A549 (cell line): ENCODE measurements at regions not wholly inside any gene's neighbourhood (a gene's known extent, or its start where the extent isn't known, plus 50 kb on each side); places are given as distances from the start of the nearest gene placed in this dataset.

Experiments used
- ATAC-seq, 2 experiments: fragments of 200-7000 bp in 1 of 2; fragments of >200 bp in 1 of 2; cut with Nextera tagmentation in 1 of 2; cut with Tn5 transposase in 1 of 2; 3 replicates each; pipeline versions ENCODE4 v1.8.0 to v1.9.1; 2018 to 2020; ENCODE audit warnings: mild to moderate bottlenecking in 1 of 2, moderate library complexity in 1 of 2
- CTCF ChIA-PET: fragments of 300-600 bp; sonication (Branson Sonifier 250); formaldehyde crosslinking; extraction: SDS; loops from one replicate; lab custom pipeline; 2021; ENCODE audit warnings: antibody characterized with exemption, inconsistent platforms; lab: Yijun Ruan, JAX
- POLR2A ChIA-PET: fragments of 350-600 bp; formaldehyde crosslinking; extraction: SDS; loops from one replicate; lab custom pipeline; 2021; ENCODE audit warnings: antibody characterized with exemption, inconsistent platforms; lab: Yijun Ruan, JAX
- DNase-seq, 2 experiments: peaks; one replicate each; pipeline versions ENCODE4 v3.0.0 to v3.0.0-alpha.2; 2011 to 2016; ENCODE audit warnings: low read depth in 1 of 2, low spot score in 1 of 2
- FAIRE-seq: peaks from 2 replicates; lab custom pipeline; 2011; peaks lifted over from hg19 to GRCh38; lab: Jason Lieb, UNC
- H3K27ac ChIP-seq, 2 experiments: fragments of >200 bp; sonication (Bioruptor Twin); formaldehyde crosslinking; 3 replicates each; pipeline ENCODE4 v1.5.1; 2016 to 2017
- H3K4me1 ChIP-seq: fragments of >200 bp; sonication (Bioruptor Twin); formaldehyde crosslinking; 3 replicates; pipeline ENCODE4 v1.6.1; 2016
- H3K4me2 ChIP-seq: fragments of >200 bp; sonication (Bioruptor Twin); formaldehyde crosslinking; 3 replicates; pipeline ENCODE4 v1.6.1; 2016
- H3K4me3 ChIP-seq: fragments of >200 bp; sonication (Bioruptor Twin); formaldehyde crosslinking; 3 replicates; pipeline ENCODE4 v1.5.1; 2016
- H3K9me3 ChIP-seq: fragments of >200 bp; sonication (Bioruptor Twin); formaldehyde crosslinking; 3 replicates; pipeline ENCODE4 v1.6.1; 2016
- BCL3 ChIP-seq: fragments of >200 bp; sonication (Bioruptor Twin); formaldehyde crosslinking; IDR thresholded peaks from 3 replicates; pipeline ENCODE4 v1.6.1; 2016
- CBX2 ChIP-seq: fragments of 200-600 bp; sonication (generic); IDR thresholded peaks from 2 replicates; pipeline ENCODE4 v1.6.1; 2016; ENCODE audit warnings: low read depth, mild to moderate bottlenecking, borderline replicate concordance
- CBX8 ChIP-seq: fragments of 200-600 bp; sonication (generic); IDR thresholded peaks from 2 replicates; pipeline ENCODE4 v1.6.1; 2016
- CHD2 ChIP-seq: fragments of 150-350 bp; IDR thresholded peaks from 2 replicates; pipeline ENCODE4 v1.6.1; 2014; ENCODE audit warnings: low read length; ENCODE audit not compliant: partially characterized antibody
- FOSL2 ChIP-seq, 2 experiments: fragments of 450-650 bp in 1 of 2; fragments of >200 bp in 1 of 2; sonication (Bioruptor Twin) in 1 of 2; formaldehyde crosslinking; IDR thresholded peaks; 2 replicates each; pipeline versions ENCODE4 v1.5.0 to v1.6.1; 2016 to 2020; ENCODE audit warnings: mild to moderate bottlenecking in 1 of 2, moderate library complexity in 1 of 2
- FOXS1 ChIP-seq: fragments of 250-450 bp; sonication (Bioruptor Pico); IDR thresholded peaks from 2 replicates; pipeline ENCODE4 v1.5.0; 2020; ENCODE audit warnings: mild to moderate bottlenecking, moderate library complexity
- HOXB13 ChIP-seq: fragments of 250-450 bp; sonication (Bioruptor Pico); IDR thresholded peaks from 2 replicates; pipeline ENCODE4 v1.5.0; 2020; ENCODE audit warnings: low read depth, mild to moderate bottlenecking, moderate library complexity
- JUN ChIP-seq, 2 experiments: fragments of >200 bp; sonication (Bioruptor Twin); formaldehyde crosslinking; IDR thresholded peaks; 2 replicates in 1 of 2; 3 replicates in 1 of 2; pipeline ENCODE4 v1.6.1; 2016 to 2017
- JUNB ChIP-seq: fragments of >200 bp; sonication (Bioruptor Twin); formaldehyde crosslinking; IDR thresholded peaks from 2 replicates; pipeline ENCODE4 v1.6.1; 2016
- MYC ChIP-seq: IDR thresholded peaks from 2 replicates; pipeline ENCODE4 v1.6.1; 2012; ENCODE audit warnings: mild to moderate bottlenecking, inconsistent platforms, low read length, improper control_type of control experiment, borderline replicate concordance
- NPAS2 ChIP-seq: fragments of 250-450 bp; sonication (Bioruptor Pico); IDR thresholded peaks from 2 replicates; pipeline ENCODE4 v1.8.0; 2022; ENCODE audit warnings: mild to moderate bottlenecking, moderate library complexity, borderline replicate concordance
- NR3C1 ChIP-seq: fragments of >200 bp; sonication (Bioruptor Twin); formaldehyde crosslinking; IDR thresholded peaks from 3 replicates; pipeline ENCODE4 v1.6.1; 2017
- PHF8 ChIP-seq: fragments of 200-600 bp; sonication (generic); IDR thresholded peaks from 2 replicates; pipeline ENCODE4 v1.6.1; 2016; ENCODE audit warnings: low read depth, mild to moderate bottlenecking, antibody characterized with exemption, moderate library complexity, borderline replicate concordance
- RAD21 ChIP-seq, 2 experiments: fragments of >200 bp in 1 of 2; sonication (Bioruptor Twin) in 1 of 2; formaldehyde crosslinking in 1 of 2; IDR thresholded peaks in 1 of 2; conservative IDR thresholded peaks in 1 of 2; 2 replicates in 1 of 2; 3 replicates in 1 of 2; pipeline ENCODE4 v1.6.1; 2012 to 2018; ENCODE audit warnings: inconsistent platforms in 1 of 2
- RCOR1 ChIP-seq: fragments of 150-350 bp; IDR thresholded peaks from 2 replicates; pipeline ENCODE4 v1.6.1; 2014; ENCODE audit warnings: antibody characterized with exemption, low read length, low read depth
- REST ChIP-seq: fragments of 200-600 bp; sonication (generic); IDR thresholded peaks from 2 replicates; pipeline ENCODE4 v1.6.1; 2016; ENCODE audit warnings: antibody characterized with exemption, mild to moderate bottlenecking, moderate library complexity
- SREBF2 ChIP-seq: fragments of 450-650 bp; IDR thresholded peaks from 2 replicates; pipeline ENCODE4 v1.6.1; 2014; ENCODE audit warnings: mild to moderate bottlenecking, moderate library complexity
- TP53 ChIP-seq: fragments of 250-450 bp; sonication (Bioruptor Pico); IDR thresholded peaks from 2 replicates; pipeline ENCODE4 v1.5.0; 2021; ENCODE audit warnings: mild to moderate bottlenecking, moderate library complexity
- WGBS: methylation state at CpG from one replicate; pipeline ENCODE4 v1.1.6; 2017; ENCODE audit errors: missing lambda C conversion rate; 5-methylcytosine and 5-hydroxymethylcytosine counted together

- ATAC-seq: no peak
- 50% methylated on average over 2 of the region's 2 CpGs for WGBS
- POLR2A ChIA-PET: no interaction called here
- Histone ChIP-seq H3K9me3 (no peaks in the 10 kb centered on the region), H3K4me3 (no peak overlapping the region), H3K4me1 (no peaks in the 10 kb centered on the region), H3K27ac (no peak overlapping the region), H3K4me2 (no peak overlapping the region)
- FAIRE-seq: no peak
- TF ChIP-seq HOXB13 (CRISPR knock-in tag) (no peak), FOSL2 (IDR thresholded peaks at IDR 0.05) (no peak), FOSL2 (CRISPR knock-in tag; IDR thresholded peaks at IDR 0.05) (no peak), RAD21 (conservative IDR thresholded peaks at IDR 0.05 in 1 of 2, IDR thresholded peaks at IDR 0.05 in 1 of 2) (no peak), BCL3 (no peak), MYC (no peak), RCOR1 (no peak), TP53 (CRISPR knock-in tag) (no peak)
- DNase-seq: no peak
- CTCF ChIA-PET: no interaction called here
Observed at GRCh38 chr3:106261915-106262683, 393.3 kb upstream of the CBLB start.

GRCh38 chr3:106263011-106263410 is 394.2 kb upstream of the CBLB start:
- ChIA-PET CTCF (interaction anchor here (0.6 kb wide), 1 partner anchor 686 kb away, joined by 3 read pairs; no protein-coding TSS in a partner anchor), POLR2A (no interaction called here)
- DNase-seq: no peak
- Histone ChIP-seq H3K4me2 (no peak overlapping the region), H3K27ac (no peak overlapping the region), H3K4me1 (no peaks in the 10 kb centered on the region), H3K4me3 (no peak overlapping the region), H3K9me3 (no peaks in the 10 kb centered on the region)
- WGBS: 63% methylated on average over 5 of the region's 5 CpGs
- no peak for FAIRE-seq
- TF ChIP-seq CBX8 (no peak), JUNB (no peak), CBX2 (no peak), NPAS2 (CRISPR knock-in tag) (no peak), PHF8 (no peak), BCL3 (no peak), SREBF2 (no peak)
- no peak for ATAC-seq

- Histone ChIP-seq H3K27ac (no peak overlapping the region), H3K4me1 (no peaks in the 10 kb centered on the region), H3K9me3 (no peaks in the 10 kb centered on the region), H3K4me3 (no peak overlapping the region)
- DNase-seq: no peak
- CTCF ChIA-PET: interaction anchor here (0.6 kb wide), 1 partner anchor 687 kb away, joined by 3 read pairs; no protein-coding TSS in a partner anchor
- ATAC-seq: no peak
- TF ChIP-seq FOXS1: no peak
- no peak for TF ChIP-seq REST
- no peak for TF ChIP-seq JUN (IDR thresholded peaks at IDR 0.05)
- no peak for TF ChIP-seq CHD2
- TF ChIP-seq NR3C1: no peak
- TF ChIP-seq, all 56 proteins: peak for 0
- POLR2A ChIA-PET: no interaction called here
- H3K4me2 ChIP-seq: no peak overlapping the region
- FAIRE-seq: no peak
Observed at GRCh38 chr3:106263546-106263945, 394.7 kb upstream of the CBLB start.
